IMR-90 (cell line): ENCODE measurements at regions not wholly inside any gene's neighbourhood (a gene's known extent, or its start where the extent isn't known, plus 50 kb on each side); places are given as distances from the start of the nearest gene placed in this dataset.

ENCODE experiments used
- ATAC-seq: fragments of 200-7000 bp; cut with Tn5 transposase; 2 replicates; pipeline ENCODE4 v1.9.1; 2020; ENCODE audit warnings: low read depth, mild to moderate bottlenecking, moderate library complexity
- BruUV-seq: library from RNA; stranded (reverse); fragments of 400-500 nt; replicated peaks from 2 replicates; lab custom pipeline; 2021; lab: Mats Ljungman, UMichigan
- CTCF ChIA-PET: fragments of 300-600 bp; formaldehyde crosslinking; extraction: SDS; loops from one replicate; lab custom pipeline; 2021; ENCODE audit warnings: antibody characterized with exemption; lab: Yijun Ruan, JAX
- POLR2A ChIA-PET: fragments of 300-600 bp; sonication (Branson Sonifier 250); formaldehyde crosslinking; loops from one replicate; lab custom pipeline; 2022; ENCODE audit warnings: antibody characterized with exemption; ENCODE audit not compliant: unreplicated experiment; lab: Charles Lee
- DNase-seq: peaks from one replicate; pipeline ENCODE4 v3.0.0; 2013
- H2AFZ ChIP-seq: replicated peaks from 2 replicates; pipeline ENCODE3; 2013; ENCODE audit warnings: low read length, mild to moderate bottlenecking; ENCODE audit not compliant: poor library complexity
- H2AK5ac ChIP-seq: 2 replicates; pipeline ENCODE4 v1.6.1; 2013; ENCODE audit warnings: low read depth, low read length, inconsistent platforms
- H2AK9ac ChIP-seq: replicated peaks from 2 replicates; pipeline ENCODE3; 2013; ENCODE audit warnings: mild to moderate bottlenecking, low read depth, low read length, moderate library complexity; ENCODE audit not compliant: poor library complexity
- H2BK120ac ChIP-seq: 2 replicates; pipeline ENCODE4 v1.6.1; 2013; ENCODE audit warnings: low read depth, low read length, inconsistent platforms
- H2BK15ac ChIP-seq: 3 replicates; pipeline ENCODE4 v1.6.1; 2013; ENCODE audit warnings: low read depth, low read length, inconsistent platforms
- H2BK20ac ChIP-seq: 2 replicates; pipeline ENCODE4 v1.6.1; 2013; ENCODE audit warnings: low read depth, mild to moderate bottlenecking, inconsistent platforms, low read length, moderate library complexity
- H2BK5ac ChIP-seq: 2 replicates; pipeline ENCODE4 v1.6.1; 2013; ENCODE audit warnings: mild to moderate bottlenecking, low read depth, low read length, inconsistent platforms; ENCODE audit not compliant: poor library complexity, severe bottlenecking
- H3K14ac ChIP-seq: replicated peaks from 2 replicates; pipeline ENCODE4 v1.6.1; 2013; ENCODE audit warnings: low read depth, low read length, inconsistent platforms
- H3K18ac ChIP-seq: 2 replicates; pipeline ENCODE4 v1.6.1; 2013; ENCODE audit warnings: low read depth, low read length, control low read depth
- H3K23ac ChIP-seq: 2 replicates; pipeline ENCODE4 v1.6.1; 2013; ENCODE audit warnings: low read depth, low read length, inconsistent platforms
- H3K27ac ChIP-seq: 2 replicates; pipeline ENCODE4 v1.5.1; 2013; ENCODE audit warnings: mild to moderate bottlenecking, control low read depth, low read length; ENCODE audit not compliant: insufficient read depth
- H3K27me3 ChIP-seq: 2 replicates; pipeline ENCODE4 v1.6.1; 2013; ENCODE audit warnings: low read length; ENCODE audit not compliant: control insufficient read depth, insufficient read depth
- H3K36me3 ChIP-seq: 2 replicates; pipeline ENCODE4 v1.6.1; 2013; ENCODE audit warnings: low read length, mixed read lengths; ENCODE audit not compliant: control insufficient read depth, insufficient read depth
- H3K4ac ChIP-seq: 2 replicates; pipeline ENCODE4 v1.6.1; 2013; ENCODE audit warnings: low read depth, low read length, inconsistent platforms
- H3K4me1 ChIP-seq: 2 replicates; pipeline ENCODE4 v1.6.1; 2013; ENCODE audit warnings: low read length, mixed read lengths; ENCODE audit not compliant: control insufficient read depth, insufficient read depth
- H3K4me2 ChIP-seq: 2 replicates; pipeline ENCODE4 v1.6.1; 2013; ENCODE audit warnings: low read depth, mild to moderate bottlenecking, control low read depth, low read length, moderate library complexity
- H3K4me3 ChIP-seq: 2 replicates; pipeline ENCODE4 v1.5.1; 2013; ENCODE audit warnings: low read depth, mild to moderate bottlenecking, control low read depth, low read length, moderate library complexity; ENCODE audit not compliant: insufficient read depth
- H3K56ac ChIP-seq: 2 replicates; pipeline ENCODE4 v1.6.1; 2013; ENCODE audit warnings: low read length, inconsistent platforms; ENCODE audit not compliant: insufficient read depth; ENCODE audit errors: extremely low read depth
- H3K79me1 ChIP-seq, 2 experiments: 2 replicates each; pipeline ENCODE4 v1.6.1; 2013; ENCODE audit warnings: low read length in 2 of 2, inconsistent platforms in 1 of 2, low read depth in 1 of 2
- H3K9ac ChIP-seq: 2 replicates; pipeline ENCODE4 v1.6.1; 2013; ENCODE audit warnings: low read depth, low read length, control low read depth
- H3K9me1 ChIP-seq: 2 replicates; pipeline ENCODE4 v1.6.1; 2013; ENCODE audit warnings: low read length, inconsistent platforms; ENCODE audit not compliant: insufficient read depth
- H3K9me3 ChIP-seq: 2 replicates; pipeline ENCODE4 v1.6.1; 2013; ENCODE audit warnings: low read length; ENCODE audit not compliant: control insufficient read depth, insufficient read depth
- H4K20me1 ChIP-seq: 2 replicates; pipeline ENCODE4 v1.6.1; 2013; ENCODE audit warnings: low read length, inconsistent platforms; ENCODE audit not compliant: insufficient read depth
- H4K5ac ChIP-seq: 2 replicates; pipeline ENCODE4 v1.6.1; 2013; ENCODE audit warnings: mild to moderate bottlenecking, low read depth, low read length, control low read depth
- H4K8ac ChIP-seq, 2 experiments: 2 replicates each; pipeline ENCODE4 v1.6.1; 2013; ENCODE audit warnings: low read depth in 2 of 2, low read length in 2 of 2, control low read depth in 1 of 2, inconsistent platforms in 1 of 2
- H4K91ac ChIP-seq: 2 replicates; pipeline ENCODE4 v1.6.1; 2013; ENCODE audit warnings: low read depth, low read length, inconsistent platforms; ENCODE audit not compliant: insufficient read depth
- BHLHE40 ChIP-seq: fragments of 150-350 bp; IDR thresholded peaks from 2 replicates; pipeline ENCODE4 v1.6.1; 2016; ENCODE audit warnings: mild to moderate bottlenecking, low read depth, low read length
- CEBPB ChIP-seq: IDR thresholded peaks from 2 replicates; pipeline ENCODE4 v1.6.1; 2012; ENCODE audit warnings: low read depth, low read length, improper control_type of control experiment
- CHD1 ChIP-seq: IDR thresholded peaks from 2 replicates; pipeline ENCODE4 v1.6.1; 2012; ENCODE audit warnings: low read depth, low read length, improper control_type of control experiment
- CTCF ChIP-seq: conservative IDR thresholded peaks from 2 replicates; pipeline ENCODE4 v1.5.1; 2012; ENCODE audit warnings: mild to moderate bottlenecking, low read depth, low read length, improper control_type of control experiment
- ELK1 ChIP-seq: fragments of 150-350 bp; IDR thresholded peaks from 2 replicates; pipeline ENCODE4 v1.6.1; 2016; ENCODE audit warnings: low read depth, mild to moderate bottlenecking, low read length, moderate library complexity, borderline replicate concordance
- FOS ChIP-seq: fragments of 150-350 bp; IDR thresholded peaks from 2 replicates; pipeline ENCODE4 v1.6.1; 2016; ENCODE audit warnings: low read depth, low read length
- MAFK ChIP-seq: IDR thresholded peaks from 2 replicates; pipeline ENCODE4 v1.6.1; 2012; ENCODE audit warnings: low read depth, low read length, improper control_type of control experiment
- MAZ ChIP-seq: IDR thresholded peaks from 2 replicates; pipeline ENCODE4 v1.6.1; 2012; ENCODE audit warnings: low read depth, mild to moderate bottlenecking, low read length, improper control_type of control experiment, moderate library complexity, borderline replicate concordance
- MXI1 ChIP-seq: IDR thresholded peaks from 2 replicates; pipeline ENCODE4 v1.6.1; 2012; ENCODE audit warnings: low read depth, mild to moderate bottlenecking, low read length, moderate library complexity, borderline replicate concordance
- NFE2L2 ChIP-seq: fragments of 150-350 bp; IDR thresholded peaks from 2 replicates; pipeline ENCODE4 v1.6.1; 2016; ENCODE audit warnings: low read depth, mild to moderate bottlenecking, low read length
- POLR2A ChIP-seq: IDR thresholded peaks from 2 replicates; pipeline ENCODE4 v1.6.1; 2012; ENCODE audit warnings: mild to moderate bottlenecking, low read depth, low read length
- RAD21 ChIP-seq: IDR thresholded peaks from 2 replicates; pipeline ENCODE4 v1.6.1; 2012; ENCODE audit warnings: low read length, improper control_type of control experiment
- RCOR1 ChIP-seq: IDR thresholded peaks from 2 replicates; pipeline ENCODE4 v1.6.1; 2012; ENCODE audit warnings: mild to moderate bottlenecking, low read length, improper control_type of control experiment; ENCODE audit not compliant: insufficient replicate concordance
- RFX5 ChIP-seq: IDR thresholded peaks from 2 replicates; pipeline ENCODE4 v1.8.0; 2012; ENCODE audit warnings: low read depth, mild to moderate bottlenecking, low read length, moderate library complexity
- SMC3 ChIP-seq: fragments of 150-350 bp; IDR thresholded peaks from 2 replicates; pipeline ENCODE4 v1.6.1; 2016; ENCODE audit warnings: low read depth, mild to moderate bottlenecking, antibody characterized with exemption, low read length, moderate library complexity
- USF2 ChIP-seq: fragments of 150-350 bp; IDR thresholded peaks from 2 replicates; pipeline ENCODE4 v1.6.1; 2017; ENCODE audit warnings: mild to moderate bottlenecking, antibody characterized with exemption, low read length, low read depth
- WGBS, 2 experiments: methylation state at CpG; one replicate each; pipeline versions ENCODE4 v1.1.5 to v1.1.7; 2013; ENCODE audit warnings: missing lambda C conversion rate in 2 of 2; ENCODE audit not compliant: insufficient read length in 1 of 2; ENCODE audit errors: extremely low coverage in 2 of 2; 5-methylcytosine and 5-hydroxymethylcytosine counted together
- dilution Hi-C: fragments of 300-500 bp; cut with HindIII; formaldehyde crosslinking; loops from one replicate; pipeline ENCODE4 v1.14.3; 2018; ENCODE audit warnings: low sequenced_read_pairs; ENCODE audit not compliant: unreplicated experiment
- in situ Hi-C: fragments of 300-500 bp; cut with MboI; formaldehyde crosslinking; loops from 3 replicates; pipeline ENCODE4 v1.14.3; 2019; ENCODE audit warnings: low sequenced_read_pairs, inconsistent platforms, mixed read lengths
- intact Hi-C: fragments of 100-400 bp; cut with micrococcal nuclease; formaldehyde crosslinking; loops from 2 replicates; pipeline ENCODE4 v1.10.0; 2022

- dilution Hi-C loops (no loop called here), in situ Hi-C loops (no loop called here), intact Hi-C loops (no loop called here)
- Histone ChIP-seq H2AFZ (peak overlapping the region; percentile 37), H3K18ac (no peak overlapping the region), H4K8ac (no peak overlapping the region), H4K20me1 (no peaks in the 10 kb centered on the region), H3K4me1 (no peaks in the 10 kb centered on the region), H3K9ac (no peak overlapping the region), H2BK5ac (no peak overlapping the region), H3K27ac (no peak overlapping the region), H2AK5ac (no peak overlapping the region), H2AK9ac (no peak overlapping the region), H2BK15ac (no peak overlapping the region), H3K9me1 (no peaks in the 10 kb centered on the region), H3K4ac (no peak overlapping the region), H3K14ac (no peak overlapping the region), H3K23ac (no peak overlapping the region), H4K91ac (no peak overlapping the region), H3K4me2 (no peak overlapping the region), H3K36me3 (no peaks in the 10 kb centered on the region), H3K56ac (no peak overlapping the region), H2BK120ac (no peak overlapping the region), H3K9me3 (no peaks in the 10 kb centered on the region; the same call in 1 of the 2 replicates), H3K27me3 (peaks cover 10% of the 10 kb centered on the region), H3K4me3 (no peak overlapping the region), H2BK20ac (no peak overlapping the region), H3K79me1 (no peaks in the 10 kb centered on the region), H4K5ac (no peak overlapping the region)
- 88% methylated on average over 1 of the region's 4 CpGs; no CpG with 5 or more reads in 1 of the 2 experiments for WGBS, 2 experiments
- no TSS peak for BruUV-seq
- DNase-seq (no peak), ATAC-seq (no peak)
- POLR2A ChIA-PET = no interaction called here
- CTCF ChIA-PET = no interaction called here
- no peak for TF ChIP-seq RAD21
- TF ChIP-seq MXI1 = no peak
- no peak for TF ChIP-seq ELK1
- TF ChIP-seq MAZ = no peak
- no peak for TF ChIP-seq RCOR1
- no peak for TF ChIP-seq MAFK
- TF ChIP-seq NFE2L2 = no peak
- no peak for TF ChIP-seq SMC3
- TF ChIP-seq BHLHE40 = no peak
- no peak for TF ChIP-seq RFX5
- TF ChIP-seq POLR2A = no peak
- no peak for TF ChIP-seq FOS
- TF ChIP-seq USF2 = no peak
- TF ChIP-seq CEBPB = no peak
- TF ChIP-seq CTCF = no peak
- no peak for TF ChIP-seq CHD1
Measured at GRCh38 chr10:47092376-47092775, 181.1 kb downstream of the PTPN20 start.
